ENCODE measurements at regions not wholly inside any gene's neighbourhood (a gene's known extent, or its start where the extent isn't known, plus 50 kb on each side); places are given as distances from the start of the nearest gene placed in this dataset.
A peak's percentile ranks its signal among the peaks of the same experiment; 100 is the strongest.

DNA sequence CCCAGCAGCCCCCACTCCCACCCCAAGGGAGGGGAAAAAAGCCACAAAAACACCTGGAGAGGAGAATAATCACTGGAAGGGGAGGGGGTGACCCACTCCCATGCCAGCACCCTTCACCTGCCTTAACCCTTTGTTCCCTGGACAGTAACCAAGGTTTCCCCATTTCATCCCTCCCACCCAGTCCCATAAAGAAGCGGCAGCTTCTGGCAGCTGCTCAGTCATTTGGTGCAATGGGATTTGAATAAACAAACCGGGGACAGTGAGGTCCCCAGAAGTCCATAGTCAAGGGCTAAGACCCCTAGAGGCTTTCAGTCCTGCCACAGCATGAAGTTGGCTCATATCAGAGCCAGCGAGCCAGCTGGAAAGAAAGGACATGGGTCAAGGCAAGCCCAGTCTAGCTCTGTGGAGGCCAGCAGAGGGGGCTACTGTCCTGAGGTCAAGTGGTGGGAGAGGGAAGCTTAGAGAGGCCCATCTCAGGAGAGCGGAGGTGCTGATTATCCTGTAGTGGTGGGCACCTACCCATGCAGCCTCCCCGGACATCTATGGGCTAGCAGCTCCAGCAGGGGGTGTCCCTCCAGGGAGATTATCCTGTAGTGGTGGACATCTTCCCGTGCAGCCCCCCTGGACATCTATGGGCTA lies 58.9 kb upstream of the LBX1 start:
- no peak for TF ChIP-seq POLR2A (IDR thresholded peaks at IDR 0.05)
- TF ChIP-seq, protein P1, sequence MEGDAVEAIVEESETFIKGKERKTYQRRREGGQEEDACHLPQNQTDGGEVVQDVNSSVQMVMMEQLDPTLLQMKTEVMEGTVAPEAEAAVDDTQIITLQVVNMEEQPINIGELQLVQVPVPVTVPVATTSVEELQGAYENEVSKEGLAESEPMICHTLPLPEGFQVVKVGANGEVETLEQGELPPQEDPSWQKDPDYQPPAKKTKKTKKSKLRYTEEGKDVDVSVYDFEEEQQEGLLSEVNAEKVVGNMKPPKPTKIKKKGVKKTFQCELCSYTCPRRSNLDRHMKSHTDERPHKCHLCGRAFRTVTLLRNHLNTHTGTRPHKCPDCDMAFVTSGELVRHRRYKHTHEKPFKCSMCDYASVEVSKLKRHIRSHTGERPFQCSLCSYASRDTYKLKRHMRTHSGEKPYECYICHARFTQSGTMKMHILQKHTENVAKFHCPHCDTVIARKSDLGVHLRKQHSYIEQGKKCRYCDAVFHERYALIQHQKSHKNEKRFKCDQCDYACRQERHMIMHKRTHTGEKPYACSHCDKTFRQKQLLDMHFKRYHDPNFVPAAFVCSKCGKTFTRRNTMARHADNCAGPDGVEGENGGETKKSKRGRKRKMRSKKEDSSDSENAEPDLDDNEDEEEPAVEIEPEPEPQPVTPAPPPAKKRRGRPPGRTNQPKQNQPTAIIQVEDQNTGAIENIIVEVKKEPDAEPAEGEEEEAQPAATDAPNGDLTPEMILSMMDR (IDR thresholded peaks at IDR 0.05), result peak in 1 of 6 experiments; percentile 13
- Histone ChIP-seq H3K27me3 (peaks cover 13% of the 10 kb centered on the region), H3K4me1 (peaks cover 6 to 24% of the 10 kb centered on the region in 2 donors), H3K9me3 (no peaks in the 10 kb centered on the region), H3K27ac (no peak overlapping the region), H3K36me3 (no peaks in the 10 kb centered on the region), H3K4me3 (replicated peaks in 1 of 3) (no peak overlapping the region)
- 25 to 27% methylated on average over 5 to 6 of the region's 6 CpGs for WGBS, 2 donors
- intact Hi-C loops (cut with DNase I), result no loop called here
- DNase-seq, result peak in 1 of 2 donors; percentile 7

DNA sequence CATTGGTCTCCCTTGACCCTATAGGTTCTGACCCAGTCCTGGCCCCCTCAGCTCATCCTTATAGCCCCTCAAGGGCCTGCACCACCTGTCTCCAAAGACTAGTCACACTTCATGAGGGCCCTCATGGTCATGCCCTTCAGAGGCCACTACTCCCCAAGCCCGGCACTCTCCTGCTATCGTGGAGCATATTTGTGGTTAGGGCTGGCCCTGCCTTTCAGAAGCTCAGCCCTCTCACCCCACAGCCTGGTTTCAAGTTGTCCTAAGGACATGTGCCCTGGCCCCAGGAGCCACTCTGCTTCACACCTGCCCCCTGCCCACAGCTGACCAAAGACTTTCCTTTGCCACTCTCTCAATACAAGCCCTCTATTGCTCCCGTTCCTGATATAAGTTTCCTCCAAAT lies 60.3 kb upstream of the LBX1 start:
- WGBS, 2 donors, result 77 to 81% methylated on average over 3 of the region's 3 CpGs
- Histone ChIP-seq H3K27me3 (peaks cover 7% of the 10 kb centered on the region), H3K9me3 (no peaks in the 10 kb centered on the region), H3K27ac (no peak overlapping the region), H3K36me3 (no peaks in the 10 kb centered on the region), H3K4me1 (peaks cover 6 to 18% of the 10 kb centered on the region in 2 donors), H3K4me3 (replicated peaks in 1 of 3) (no peak overlapping the region)
- TF ChIP-seq POLR2A (IDR thresholded peaks at IDR 0.05), result no peak
- TF ChIP-seq, protein P1 (IDR thresholded peaks at IDR 0.05), result no peak
- intact Hi-C loops (cut with DNase I), result no loop called here
- DNase-seq, result no peak

DNA sequence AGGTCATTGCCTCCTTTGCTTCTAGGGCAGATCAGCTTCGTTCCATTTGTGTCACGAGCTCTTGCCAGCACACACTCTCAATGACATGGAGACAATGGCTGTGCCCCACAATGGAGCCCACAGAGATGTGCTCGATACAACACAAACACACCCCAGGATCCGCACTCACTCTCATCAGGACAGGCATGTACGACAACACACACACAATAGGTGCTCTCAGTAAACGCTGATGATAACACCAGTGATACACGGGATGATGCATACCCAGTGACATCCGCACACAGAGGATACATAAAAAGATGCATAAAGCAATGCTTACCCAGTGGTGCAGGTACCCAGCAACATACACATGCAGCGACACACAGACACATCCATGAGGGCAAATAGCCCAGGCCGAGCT lies 61.2 kb upstream of the LBX1 start:
- TF ChIP-seq, protein P1 (IDR thresholded peaks at IDR 0.05), result no peak
- TF ChIP-seq POLR2A (IDR thresholded peaks at IDR 0.05), result no peak
- WGBS, 2 donors, result 60 to 69% methylated on average over 9 to 10 of the region's 10 CpGs
- H3K9me3 ChIP-seq, result no peaks in the 10 kb centered on the region
- H3K4me1 ChIP-seq, result peaks cover 6 to 18% of the 10 kb centered on the region in 2 donors
- DNase-seq, result no peak
- intact Hi-C loops (cut with DNase I), result no loop called here
- peaks cover 5% of the 10 kb centered on the region for H3K27me3 ChIP-seq
- no peak overlapping the region for H3K27ac ChIP-seq
- H3K4me3 ChIP-seq (replicated peaks in 1 of 3), result no peak overlapping the region
- H3K36me3 ChIP-seq, result no peaks in the 10 kb centered on the region

DNA sequence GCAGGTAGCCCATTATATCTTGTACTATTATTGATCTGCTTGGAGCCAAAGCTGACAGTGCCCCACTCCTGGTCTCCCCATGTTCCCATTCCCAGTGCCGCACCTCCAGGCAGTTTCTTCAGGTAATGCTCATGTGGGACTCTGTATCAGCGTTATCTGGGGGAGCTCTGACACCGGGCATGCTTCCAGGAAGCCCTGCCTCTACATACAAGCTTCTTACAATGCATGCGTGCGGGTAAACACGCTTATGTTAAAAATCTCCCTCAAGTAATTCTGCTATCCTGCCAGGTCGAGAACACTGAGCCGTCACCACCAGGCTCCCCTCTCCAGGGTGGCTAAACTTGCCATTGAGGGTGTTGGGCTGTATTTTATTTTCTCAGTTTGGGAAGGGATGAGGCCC lies 61.6 kb upstream of the LBX1 start:
- intact Hi-C loops (cut with DNase I), result no loop called here
- Histone ChIP-seq H3K4me3 (replicated peaks in 1 of 3) (peak overlapping the region in 1 of 3 donors; percentile 46), H3K4me1 (peaks cover 6 to 18% of the 10 kb centered on the region in 2 donors), H3K27ac (no peak overlapping the region), H3K9me3 (no peaks in the 10 kb centered on the region), H3K36me3 (no peaks in the 10 kb centered on the region), H3K27me3 (peaks cover 5% of the 10 kb centered on the region)
- TF ChIP-seq, protein P1 (IDR thresholded peaks at IDR 0.05), result no peak
- TF ChIP-seq POLR2A (IDR thresholded peaks at IDR 0.05), result no peak
- WGBS, 2 donors, result 35 to 56% methylated on average over 8 of the region's 8 CpGs
- no peak for DNase-seq

DNA sequence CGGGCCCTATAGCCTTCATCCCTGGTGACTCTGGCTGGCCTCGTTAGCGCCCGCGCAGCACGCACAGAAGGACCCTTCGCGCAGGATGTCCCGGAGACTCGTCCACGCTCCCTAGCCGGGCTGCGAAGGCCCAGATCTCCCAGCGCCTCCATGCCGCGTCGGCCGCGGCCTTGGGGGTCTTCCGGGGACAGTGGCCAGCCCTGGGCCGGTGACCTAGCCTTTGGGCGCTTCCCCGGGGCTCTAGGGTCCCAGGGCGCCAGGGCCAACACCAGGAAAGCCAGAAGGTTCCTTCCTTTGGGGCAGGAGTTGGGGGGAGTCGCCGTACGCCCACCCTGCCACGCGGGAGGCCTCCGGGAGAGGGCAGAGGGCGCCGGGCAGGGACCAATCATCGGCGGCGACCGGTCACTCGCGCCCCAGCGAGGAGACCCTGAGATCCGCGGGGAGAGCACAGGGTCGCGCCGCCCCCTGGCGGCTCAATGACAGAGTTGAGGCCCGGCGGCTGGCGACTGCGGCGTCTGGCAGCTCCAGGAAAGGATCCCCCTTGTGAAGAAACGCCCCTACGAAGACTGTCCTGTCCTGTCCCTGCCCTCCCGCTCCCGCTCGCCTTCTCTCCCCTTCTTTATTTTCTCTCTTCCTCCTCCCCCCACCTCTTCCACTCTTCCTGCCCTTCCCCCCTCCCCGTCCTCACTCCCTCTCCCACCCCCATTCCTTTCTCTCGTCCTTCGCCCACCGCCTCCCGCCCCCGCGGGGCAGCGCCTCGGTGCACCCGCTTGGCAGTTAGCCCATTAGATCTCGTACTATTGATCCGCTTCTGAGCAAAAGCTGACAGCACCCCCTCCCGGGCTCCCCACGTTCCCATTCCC lies 62.3 kb upstream of the LBX1 start:
- H3K27ac ChIP-seq, result no peak overlapping the region
- peaks cover 5% of the 10 kb centered on the region for H3K27me3 ChIP-seq
- DNase-seq, result peak; percentile 38 to 46
- intact Hi-C loops (cut with DNase I), result no loop called here
- no peaks in the 10 kb centered on the region for H3K36me3 ChIP-seq
- peaks cover 6 to 18% of the 10 kb centered on the region in 2 donors for H3K4me1 ChIP-seq
- TF ChIP-seq, protein P1 (IDR thresholded peaks at IDR 0.05), result peak in 4 of 6 experiments; percentile 23 to 57 (median 38)
- no peak for TF ChIP-seq POLR2A (IDR thresholded peaks at IDR 0.05)
- 1% methylated on average over 31 to 67 of the region's 69 CpGs for whole genome bisulfite sequencing, 2 donors
- no peaks in the 10 kb centered on the region for H3K9me3 ChIP-seq
- peak overlapping the region in 2 of 3 donors; percentile 46 to 53 for H3K4me3 ChIP-seq (replicated peaks in 1 of 3)

Measured in thyroid gland (tissue), 4 donors.